HG03139 (cell line): ENCODE measurements at regions not wholly inside any gene's neighbourhood (a gene's known extent, or its start where the extent isn't known, plus 50 kb on each side); places are given as distances from the start of the nearest gene placed in this dataset.
"Not testable (repeated sequence)": the region's sequence is repeated elsewhere in the genome, so short reads cannot be mapped to it uniquely, and the experiment has no call there.

Experiments
- ATAC-seq: cut with Tn5 transposase; IDR thresholded peaks from one replicate; pipeline ENCODE4 v1.9.1; 2021; ENCODE audit not compliant: unreplicated experiment

- no peak for ATAC-seq
These were observed 69.2 kb downstream of the LYZL2 start for GRCh38 chr10:30560326-30560725.

- ATAC-seq, result no peak
These were observed 70.4 kb downstream of the LYZL2 start for GRCh38 chr10:30559180-30559579.

GRCh38 chr10:30558411-30558810, 71.1 kb downstream of the LYZL2 start:
- no peak for ATAC-seq

- ATAC-seq, result no peak
These were observed 71.7 kb downstream of the LYZL2 start for GRCh38 chr10:30557884-30558283.

- ATAC-seq, result no peak
These were observed 73.4 kb downstream of the LYZL2 start for GRCh38 chr10:30556189-30556588.

GRCh38 chr10:30555465-30555864, 74.1 kb downstream of the LYZL2 start:
- ATAC-seq, result no peak

- ATAC-seq, result no peak
These were observed 75.1 kb downstream of the LYZL2 start for GRCh38 chr10:30554440-30554825.

GRCh38 chr10:30553626-30554439, 75.7 kb downstream of the LYZL2 start:
- no peak for ATAC-seq

GRCh38 chr10:30553018-30553625, 76.4 kb downstream of the LYZL2 start:
- ATAC-seq, result no peak

- no peak for ATAC-seq
These were observed 78.4 kb downstream of the LYZL2 start for GRCh38 chr10:30550967-30551815.

- ATAC-seq, result not testable (repeated sequence)
These were observed 80.3 kb downstream of the LYZL2 start for GRCh38 chr10:30549134-30549687.

GRCh38 chr10:30546511-30546910, 83.0 kb downstream of the LYZL2 start:
- no peak for ATAC-seq

GRCh38 chr10:30542895-30543288, 86.7 kb downstream of the LYZL2 start:
- no peak for ATAC-seq

GRCh38 chr10:30542001-30542894, 87.3 kb downstream of the LYZL2 start:
- no peak for ATAC-seq

GRCh38 chr10:30540276-30540675, 89.3 kb downstream of the LYZL2 start:
- no peak for ATAC-seq

GRCh38 chr10:30538086-30538485, 91.5 kb downstream of the LYZL2 start:
- ATAC-seq, result no peak

- no peak for ATAC-seq
These were observed 92.0 kb downstream of the LYZL2 start for GRCh38 chr10:30537586-30537985.

GRCh38 chr10:30537158-30537557, 92.4 kb downstream of the LYZL2 start:
- not testable (repeated sequence) for ATAC-seq

- no peak for ATAC-seq
These were observed 93.0 kb downstream of the LYZL2 start for GRCh38 chr10:30536578-30536977.

- no peak for ATAC-seq
These were observed 93.9 kb downstream of the LYZL2 start for GRCh38 chr10:30535677-30536076.
